Mesendoderm (in vitro differentiated cells): ENCODE measurements at regions not wholly inside any gene's neighbourhood (a gene's known extent, or its start where the extent isn't known, plus 50 kb on each side); places are given as distances from the start of the nearest gene placed in this dataset.

ENCODE experiments used
- DNase-seq: peaks from one replicate; pipeline ENCODE4 v3.0.0; 2013
- H2AK5ac ChIP-seq: 2 replicates; pipeline ENCODE4 v1.6.1; 2013; ENCODE audit warnings: low read length, inconsistent platforms
- H2BK120ac ChIP-seq: 2 replicates; pipeline ENCODE4 v1.6.1; 2013; ENCODE audit warnings: low read depth, mild to moderate bottlenecking, low read length, moderate library complexity, mixed read lengths
- H2BK15ac ChIP-seq: replicated peaks from 2 replicates; pipeline ENCODE4 v1.6.1; 2013; ENCODE audit warnings: low read depth, mild to moderate bottlenecking, moderate library complexity
- H2BK5ac ChIP-seq: 2 replicates; pipeline ENCODE4 v1.6.1; 2013; ENCODE audit warnings: low read length, inconsistent platforms
- H3K18ac ChIP-seq: 2 replicates; pipeline ENCODE4 v1.6.1; 2013; ENCODE audit warnings: mild to moderate bottlenecking, low read length, mixed read lengths
- H3K23ac ChIP-seq: one replicate; pipeline ENCODE4 v1.6.1; 2013; ENCODE audit warnings: low read length
- H3K27ac ChIP-seq: 2 replicates; pipeline ENCODE4 v1.5.1; 2013; ENCODE audit warnings: low read depth, mild to moderate bottlenecking, inconsistent platforms, low read length, moderate library complexity
- H3K27me3 ChIP-seq: 2 replicates; pipeline ENCODE4 v1.6.1; 2013; ENCODE audit warnings: low read length, control low read depth, mild to moderate bottlenecking, inconsistent platforms; ENCODE audit not compliant: insufficient read depth, poor library complexity
- H3K36me3 ChIP-seq: 2 replicates; pipeline ENCODE4 v1.6.1; 2013; ENCODE audit warnings: low read length, inconsistent platforms; ENCODE audit not compliant: control insufficient read depth, insufficient read depth
- H3K4ac ChIP-seq: one replicate; pipeline ENCODE4 v1.6.1; 2013; ENCODE audit warnings: low read depth, mild to moderate bottlenecking, low read length, moderate library complexity
- H3K4me1 ChIP-seq: 2 replicates; pipeline ENCODE4 v1.6.1; 2013; ENCODE audit warnings: low read depth, low read length, inconsistent platforms; ENCODE audit not compliant: control insufficient read depth
- H3K4me2 ChIP-seq: 2 replicates; pipeline ENCODE4 v1.6.1; 2013; ENCODE audit warnings: low read length
- H3K4me3 ChIP-seq: 2 replicates; pipeline ENCODE4 v1.5.1; 2013; ENCODE audit warnings: mild to moderate bottlenecking, low read length
- H3K56ac ChIP-seq: one replicate; pipeline ENCODE4 v1.6.1; 2013; ENCODE audit warnings: low read length
- H3K79me1 ChIP-seq: 2 replicates; pipeline ENCODE4 v1.6.1; 2013; ENCODE audit warnings: low read length, inconsistent platforms
- H3K79me2 ChIP-seq: 2 replicates; pipeline ENCODE4 v1.6.1; 2013; ENCODE audit warnings: mild to moderate bottlenecking, low read length; ENCODE audit not compliant: control insufficient read depth, insufficient read depth
- H3K9ac ChIP-seq: 2 replicates; pipeline ENCODE4 v1.6.1; 2013; ENCODE audit warnings: low read length, inconsistent platforms
- H4K5ac ChIP-seq: one replicate; pipeline ENCODE4 v1.6.1; 2013; ENCODE audit warnings: low read length
- H4K8ac ChIP-seq: one replicate; pipeline ENCODE4 v1.6.1; 2013; ENCODE audit warnings: low read depth, mild to moderate bottlenecking, control low read depth, low read length, moderate library complexity
- WGBS: extraction: QIAGEN DNeasy Blood & Tissue Kit; methylation state at CpG from one replicate; pipeline ENCODE4 v1.1.7; 2013; ENCODE audit warnings: low lambda C conversion rate, missing lambda C conversion rate; ENCODE audit not compliant: insufficient coverage; ENCODE audit errors: extremely low coverage; 5-methylcytosine and 5-hydroxymethylcytosine counted together

GRCh38 chr6:40721271-40721952 lies 134.2 kb upstream of the LRFN2 start:
- no CpG with 5 or more reads among the region's 7 CpGs for WGBS
- no peak overlapping the region for H3K9ac ChIP-seq
- H3K79me1 ChIP-seq: no peaks in the 10 kb centered on the region
- H2BK120ac ChIP-seq: no peak overlapping the region
- H3K56ac ChIP-seq: no peak overlapping the region
- H3K27ac ChIP-seq: no peak overlapping the region
- H3K27me3 ChIP-seq: no peaks in the 10 kb centered on the region
- H3K36me3 ChIP-seq: no peaks in the 10 kb centered on the region
- no peak overlapping the region for H4K8ac ChIP-seq
- no peak overlapping the region for H2BK5ac ChIP-seq
- H3K4me3 ChIP-seq: no peak overlapping the region
- H4K5ac ChIP-seq: no peak overlapping the region
- no peaks in the 10 kb centered on the region for H3K79me2 ChIP-seq
- DNase-seq: no peak
- H3K4me1 ChIP-seq: peaks cover 13% of the 10 kb centered on the region
- H3K4me2 ChIP-seq: no peak overlapping the region
- H3K18ac ChIP-seq: no peak overlapping the region
- H2AK5ac ChIP-seq: no peak overlapping the region
- no peak overlapping the region for H2BK15ac ChIP-seq
- H3K23ac ChIP-seq: no peak overlapping the region
- no peak overlapping the region for H3K4ac ChIP-seq

GRCh38 chr6:40720375-40720748 lies 133.2 kb upstream of the LRFN2 start:
- Histone ChIP-seq H2BK120ac (no peak overlapping the region), H3K27ac (no peak overlapping the region), H4K5ac (no peak overlapping the region), H3K9ac (no peak overlapping the region), H2BK15ac (no peak overlapping the region), H3K18ac (no peak overlapping the region), H3K56ac (peak overlapping the region; percentile 74), H3K79me1 (no peaks in the 10 kb centered on the region), H3K4me1 (peaks cover 13% of the 10 kb centered on the region), H3K4me2 (no peak overlapping the region), H3K79me2 (no peaks in the 10 kb centered on the region), H3K4me3 (no peak overlapping the region), H2BK5ac (peak overlapping the region; percentile 34), H4K8ac (no peak overlapping the region), H2AK5ac (no peak overlapping the region), H3K23ac (no peak overlapping the region), H3K36me3 (no peaks in the 10 kb centered on the region), H3K27me3 (no peaks in the 10 kb centered on the region), H3K4ac (no peak overlapping the region)
- WGBS: no CpG with 5 or more reads among the region's 2 CpGs
- peak; percentile 50 for DNase-seq

- H3K4me1 ChIP-seq: peaks cover 13% of the 10 kb centered on the region
- H3K18ac ChIP-seq: no peak overlapping the region
- peak overlapping the region; percentile 14 for H3K4me2 ChIP-seq
- peak overlapping the region; percentile 43 for H2BK5ac ChIP-seq
- H3K79me1 ChIP-seq: no peaks in the 10 kb centered on the region
- no peak overlapping the region for H2BK120ac ChIP-seq
- peak overlapping the region; percentile 74 for H3K56ac ChIP-seq
- peak overlapping the region; percentile 35 for H3K9ac ChIP-seq
- H3K79me2 ChIP-seq: no peaks in the 10 kb centered on the region
- H2AK5ac ChIP-seq: no peak overlapping the region
- no peak overlapping the region for H3K4ac ChIP-seq
- DNase-seq: peak; percentile 72
- no peaks in the 10 kb centered on the region for H3K36me3 ChIP-seq
- peak overlapping the region; percentile 50 for H3K23ac ChIP-seq
- H3K27me3 ChIP-seq: no peaks in the 10 kb centered on the region
- no peak overlapping the region for H3K4me3 ChIP-seq
- WGBS: no CpG with 5 or more reads among the region's 7 CpGs
- H2BK15ac ChIP-seq: no peak overlapping the region
- H3K27ac ChIP-seq: peak overlapping the region; percentile 19
- H4K8ac ChIP-seq: no peak overlapping the region
- H4K5ac ChIP-seq: no peak overlapping the region
Measured at GRCh38 chr6:40719671-40720374, 132.7 kb upstream of the LRFN2 start.

- H3K18ac ChIP-seq: no peak overlapping the region
- no peak overlapping the region for H3K4me2 ChIP-seq
- no peak overlapping the region for H3K23ac ChIP-seq
- no peak overlapping the region for H4K5ac ChIP-seq
- H4K8ac ChIP-seq: no peak overlapping the region
- H3K27ac ChIP-seq: no peak overlapping the region
- no peaks in the 10 kb centered on the region for H3K27me3 ChIP-seq
- no CpG with 5 or more reads among the region's 1 CpG for WGBS
- H3K79me1 ChIP-seq: no peaks in the 10 kb centered on the region
- no peaks in the 10 kb centered on the region for H3K36me3 ChIP-seq
- H2BK15ac ChIP-seq: no peak overlapping the region
- H2AK5ac ChIP-seq: no peak overlapping the region
- no peaks in the 10 kb centered on the region for H3K79me2 ChIP-seq
- no peak overlapping the region for H3K4ac ChIP-seq
- no peak for DNase-seq
- peaks cover 13% of the 10 kb centered on the region for H3K4me1 ChIP-seq
- no peak overlapping the region for H3K9ac ChIP-seq
- H3K4me3 ChIP-seq: no peak overlapping the region
- H3K56ac ChIP-seq: no peak overlapping the region
- H2BK120ac ChIP-seq: no peak overlapping the region
- H2BK5ac ChIP-seq: no peak overlapping the region
Measured at GRCh38 chr6:40718401-40718800, 131.2 kb upstream of the LRFN2 start.

GRCh38 chr6:40717411-40718057 lies 130.4 kb upstream of the LRFN2 start:
- Histone ChIP-seq H3K27me3 (no peaks in the 10 kb centered on the region), H2BK15ac (no peak overlapping the region), H3K79me2 (no peaks in the 10 kb centered on the region), H3K27ac (no peak overlapping the region), H3K4me3 (no peak overlapping the region), H3K36me3 (no peaks in the 10 kb centered on the region), H2BK5ac (no peak overlapping the region), H3K23ac (no peak overlapping the region), H4K5ac (no peak overlapping the region), H3K9ac (no peak overlapping the region), H2AK5ac (no peak overlapping the region), H3K18ac (no peak overlapping the region), H2BK120ac (no peak overlapping the region), H3K79me1 (no peaks in the 10 kb centered on the region), H3K56ac (no peak overlapping the region), H3K4me2 (no peak overlapping the region), H4K8ac (no peak overlapping the region), H3K4me1 (peaks cover 13% of the 10 kb centered on the region), H3K4ac (no peak overlapping the region)
- WGBS: no CpG with 5 or more reads among the region's 3 CpGs
- DNase-seq: no peak
